Endothelial cell of umbilical vein (primary cell): ENCODE measurements at regions not wholly inside any gene's neighbourhood (a gene's known extent, or its start where the extent isn't known, plus 50 kb on each side); places are given as distances from the start of the nearest gene placed in this dataset.

ENCODE experiments used
- EZH2 ChIP-seq: IDR thresholded peaks from 2 replicates; pipeline ENCODE4 v1.6.1; 2012; ENCODE audit warnings: borderline replicate concordance, low read depth, mild to moderate bottlenecking, moderate library complexity, low read length, inconsistent platforms; ENCODE audit not compliant: severe bottlenecking
- FOS ChIP-seq: IDR thresholded peaks from 2 replicates; pipeline ENCODE4 v1.6.1; 2011; ENCODE audit warnings: mild to moderate bottlenecking, low read length, moderate library complexity, borderline replicate concordance; ENCODE audit not compliant: insufficient read depth
- MYC ChIP-seq: IDR thresholded peaks from one replicate; pipeline ENCODE4 v1.6.1; 2011; ENCODE audit warnings: mild to moderate bottlenecking, low read depth, low read length
- POLR2A ChIP-seq: IDR thresholded peaks from 2 replicates; pipeline ENCODE4 v1.6.1; 2012; ENCODE audit warnings: low read depth, mild to moderate bottlenecking, control low read depth, low read length
- POLR2AphosphoS5 ChIP-seq: IDR thresholded peaks from 2 replicates; pipeline ENCODE4 v1.6.1; 2012; ENCODE audit warnings: low read depth, mild to moderate bottlenecking, control low read depth, low read length, moderate library complexity; ENCODE audit not compliant: insufficient read depth
- TF ChIP-seq, protein P1 (sequence below), 2 donors: IDR thresholded peaks; 1 replicate in 1 of 2; 2 replicates in 1 of 2; pipeline ENCODE4 v1.5.1; 2011; ENCODE audit warnings: low read length in 2 of 2, mild to moderate bottlenecking in 2 of 2, moderate library complexity in 2 of 2, control low read depth in 1 of 2, inconsistent platforms in 1 of 2, low read depth in 1 of 2; ENCODE audit not compliant: insufficient read depth in 1 of 2; ENCODE audit errors: extremely low read depth in 1 of 2
- TF ChIP-seq, protein P2 (sequence below): IDR thresholded peaks from 2 replicates; pipeline ENCODE4 v1.6.1; 2011; ENCODE audit not compliant: insufficient read depth, insufficient read length

DNA sequence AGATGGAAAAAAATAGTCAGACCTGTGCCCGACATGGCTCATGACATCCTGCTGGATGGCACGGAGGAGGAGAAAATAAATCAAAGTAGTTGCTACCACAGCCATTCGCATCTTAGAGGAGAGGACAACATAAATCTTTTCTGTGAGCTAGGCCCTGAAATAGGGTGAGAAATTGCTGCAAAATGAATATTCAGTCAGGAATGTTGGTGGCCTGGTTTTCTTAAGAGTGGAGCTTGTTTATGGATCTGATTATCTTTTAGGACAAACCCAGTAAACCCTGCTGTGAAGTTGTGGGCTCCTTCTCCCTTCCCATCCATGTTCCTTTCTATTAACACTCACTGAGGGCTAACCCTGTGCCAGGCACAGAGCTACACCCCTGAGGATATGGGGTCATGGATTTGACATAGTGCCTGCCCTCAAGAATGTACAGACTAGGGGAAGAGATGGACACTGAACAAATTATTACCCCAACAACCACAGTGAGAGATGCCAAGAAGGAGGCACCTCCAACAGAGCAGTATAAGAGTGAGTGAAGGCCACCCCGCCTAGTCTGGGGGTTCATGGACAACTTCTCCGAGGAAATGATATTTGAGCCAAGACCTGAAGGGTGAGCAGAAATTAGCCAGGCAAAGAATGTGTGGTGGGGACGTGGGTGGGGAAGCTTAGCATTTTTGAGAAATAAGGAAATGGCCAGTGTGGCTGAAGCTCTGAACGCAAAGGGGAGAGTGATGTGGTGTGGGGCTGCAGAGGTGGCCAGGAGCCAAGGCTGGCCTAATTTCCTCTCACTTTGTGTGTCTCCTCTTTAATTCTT lies 68.9 kb upstream of the ARL8B start:
- TF ChIP-seq, protein P1, sequence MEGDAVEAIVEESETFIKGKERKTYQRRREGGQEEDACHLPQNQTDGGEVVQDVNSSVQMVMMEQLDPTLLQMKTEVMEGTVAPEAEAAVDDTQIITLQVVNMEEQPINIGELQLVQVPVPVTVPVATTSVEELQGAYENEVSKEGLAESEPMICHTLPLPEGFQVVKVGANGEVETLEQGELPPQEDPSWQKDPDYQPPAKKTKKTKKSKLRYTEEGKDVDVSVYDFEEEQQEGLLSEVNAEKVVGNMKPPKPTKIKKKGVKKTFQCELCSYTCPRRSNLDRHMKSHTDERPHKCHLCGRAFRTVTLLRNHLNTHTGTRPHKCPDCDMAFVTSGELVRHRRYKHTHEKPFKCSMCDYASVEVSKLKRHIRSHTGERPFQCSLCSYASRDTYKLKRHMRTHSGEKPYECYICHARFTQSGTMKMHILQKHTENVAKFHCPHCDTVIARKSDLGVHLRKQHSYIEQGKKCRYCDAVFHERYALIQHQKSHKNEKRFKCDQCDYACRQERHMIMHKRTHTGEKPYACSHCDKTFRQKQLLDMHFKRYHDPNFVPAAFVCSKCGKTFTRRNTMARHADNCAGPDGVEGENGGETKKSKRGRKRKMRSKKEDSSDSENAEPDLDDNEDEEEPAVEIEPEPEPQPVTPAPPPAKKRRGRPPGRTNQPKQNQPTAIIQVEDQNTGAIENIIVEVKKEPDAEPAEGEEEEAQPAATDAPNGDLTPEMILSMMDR (IDR thresholded peaks at IDR 0.05; ENCODE audit: extremely low read depth in 1 of 2, insufficient read depth in 1 of 2, low read depth in 1 of 2, low read length in 2 of 2) = no peak
- TF ChIP-seq POLR2A = no peak
- no peak for TF ChIP-seq EZH2
- no peak for TF ChIP-seq POLR2AphosphoS5
- no peak for TF ChIP-seq FOS
- no peak for TF ChIP-seq MYC
- TF ChIP-seq, protein P2, sequence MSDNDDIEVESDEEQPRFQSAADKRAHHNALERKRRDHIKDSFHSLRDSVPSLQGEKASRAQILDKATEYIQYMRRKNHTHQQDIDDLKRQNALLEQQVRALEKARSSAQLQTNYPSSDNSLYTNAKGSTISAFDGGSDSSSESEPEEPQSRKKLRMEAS = no peak
